Memory B cell (primary cell): ENCODE measurements at regions not wholly inside any gene's neighbourhood (a gene's known extent, or its start where the extent isn't known, plus 50 kb on each side); places are given as distances from the start of the nearest gene placed in this dataset.

Experiments used
- ATAC-seq: fragments of 150-1000 bp; cut with Tn5 transposase; 2 replicates; pipeline ENCODE4 v1.10.0; 2021; ENCODE audit warnings: low read depth, mild to moderate bottlenecking, moderate library complexity
- DNase-seq, 2 donors: peaks; one replicate each; pipeline ENCODE4 v3.0.0; 2022; ENCODE audit warnings: low spot score in 2 of 2
- H3K27ac Mint-ChIP-seq: one replicate; pipeline ENCODE4 v1.8.0; 2022; ENCODE audit warnings: mild to moderate bottlenecking, moderate library complexity, mixed read lengths
- H3K27me3 Mint-ChIP-seq: one replicate; pipeline ENCODE4 v1.8.0; 2022; ENCODE audit warnings: mixed read lengths
- H3K36me3 Mint-ChIP-seq: one replicate; pipeline ENCODE4 v1.8.0; 2022; ENCODE audit warnings: mild to moderate bottlenecking, mixed read lengths
- H3K4me1 Mint-ChIP-seq: one replicate; pipeline ENCODE4 v1.8.0; 2022; ENCODE audit warnings: mixed read lengths
- H3K4me3 Mint-ChIP-seq: one replicate; pipeline ENCODE4 v1.8.0; 2022; ENCODE audit warnings: mild to moderate bottlenecking, moderate library complexity, mixed read lengths
- H3K9me3 Mint-ChIP-seq: one replicate; pipeline ENCODE4 v1.8.0; 2022; ENCODE audit warnings: mixed read lengths

GRCh38 chr9:82404196-82404870 lies 415.8 kb downstream of the SPATA31D1 start:
- Mint-ChIP-seq H3K27ac (no peak overlapping the region), H3K36me3 (no peaks in the 10 kb centered on the region), H3K9me3 (peaks cover 1% of the 10 kb centered on the region), H3K27me3 (no peaks in the 10 kb centered on the region), H3K4me1 (no peaks in the 10 kb centered on the region), H3K4me3 (no peak overlapping the region)
- no peak for DNase-seq
- no peak for ATAC-seq

- Mint-ChIP-seq H3K27me3 (no peaks in the 10 kb centered on the region), H3K4me3 (no peak overlapping the region), H3K36me3 (no peaks in the 10 kb centered on the region), H3K4me1 (no peaks in the 10 kb centered on the region), H3K27ac (no peak overlapping the region), H3K9me3 (peaks cover 1% of the 10 kb centered on the region)
- ATAC-seq (no peak), DNase-seq (no peak)
These were observed 416.3 kb downstream of the SPATA31D1 start for GRCh38 chr9:82404881-82405280.

DNA sequence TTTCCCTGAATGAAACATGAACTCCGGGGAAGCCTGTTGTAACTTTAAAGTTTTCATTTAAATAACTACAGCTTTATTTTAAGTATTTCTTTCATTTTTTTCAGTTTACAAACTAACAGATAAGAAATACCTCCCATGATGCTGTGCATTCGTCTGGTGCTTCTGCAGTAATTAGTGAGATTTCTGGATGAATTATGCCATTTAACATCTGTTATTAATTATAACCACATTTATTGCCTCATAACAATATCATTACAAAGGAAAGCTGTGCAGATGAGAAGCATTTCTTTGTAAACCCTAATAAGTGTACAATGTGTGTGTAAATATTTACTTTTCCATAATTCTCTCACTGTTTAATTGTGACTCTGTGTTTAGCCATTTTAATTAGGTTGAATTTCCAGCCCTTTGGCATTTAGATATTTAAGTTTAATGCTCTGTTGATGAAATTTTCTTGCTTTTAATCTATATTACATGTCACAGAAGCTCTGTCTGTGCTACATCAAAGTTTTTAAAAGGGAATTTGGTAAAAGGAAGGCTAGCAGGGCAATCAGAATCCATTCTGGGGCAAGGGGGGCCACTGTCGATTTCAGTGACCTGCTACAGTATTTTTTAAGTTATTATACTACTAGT lies 418.0 kb downstream of the SPATA31D1 start:
- DNase-seq (no peak), ATAC-seq (no peak)
- no peaks in the 10 kb centered on the region for H3K36me3 Mint-ChIP-seq
- H3K27me3 Mint-ChIP-seq = no peaks in the 10 kb centered on the region
- H3K4me3 Mint-ChIP-seq = no peak overlapping the region
- H3K9me3 Mint-ChIP-seq = peaks cover 1% of the 10 kb centered on the region
- no peaks in the 10 kb centered on the region for H3K4me1 Mint-ChIP-seq
- no peak overlapping the region for H3K27ac Mint-ChIP-seq

- ATAC-seq (no peak), DNase-seq (no peak)
- Mint-ChIP-seq H3K36me3 (no peaks in the 10 kb centered on the region), H3K27me3 (no peaks in the 10 kb centered on the region), H3K4me3 (no peak overlapping the region), H3K4me1 (no peaks in the 10 kb centered on the region), H3K9me3 (peaks cover 1% of the 10 kb centered on the region), H3K27ac (no peak overlapping the region)
These were observed 421.7 kb downstream of the SPATA31D1 start for GRCh38 chr9:82410306-82410705.

- DNase-seq (no peak), ATAC-seq (no peak)
- H3K4me3 Mint-ChIP-seq = no peak overlapping the region
- H3K36me3 Mint-ChIP-seq = no peaks in the 10 kb centered on the region
- peaks cover 1% of the 10 kb centered on the region for H3K9me3 Mint-ChIP-seq
- no peaks in the 10 kb centered on the region for H3K27me3 Mint-ChIP-seq
- H3K27ac Mint-ChIP-seq = no peak overlapping the region
- H3K4me1 Mint-ChIP-seq = no peaks in the 10 kb centered on the region
These were observed 422.3 kb downstream of the SPATA31D1 start for GRCh38 chr9:82410866-82411265.

DNA sequence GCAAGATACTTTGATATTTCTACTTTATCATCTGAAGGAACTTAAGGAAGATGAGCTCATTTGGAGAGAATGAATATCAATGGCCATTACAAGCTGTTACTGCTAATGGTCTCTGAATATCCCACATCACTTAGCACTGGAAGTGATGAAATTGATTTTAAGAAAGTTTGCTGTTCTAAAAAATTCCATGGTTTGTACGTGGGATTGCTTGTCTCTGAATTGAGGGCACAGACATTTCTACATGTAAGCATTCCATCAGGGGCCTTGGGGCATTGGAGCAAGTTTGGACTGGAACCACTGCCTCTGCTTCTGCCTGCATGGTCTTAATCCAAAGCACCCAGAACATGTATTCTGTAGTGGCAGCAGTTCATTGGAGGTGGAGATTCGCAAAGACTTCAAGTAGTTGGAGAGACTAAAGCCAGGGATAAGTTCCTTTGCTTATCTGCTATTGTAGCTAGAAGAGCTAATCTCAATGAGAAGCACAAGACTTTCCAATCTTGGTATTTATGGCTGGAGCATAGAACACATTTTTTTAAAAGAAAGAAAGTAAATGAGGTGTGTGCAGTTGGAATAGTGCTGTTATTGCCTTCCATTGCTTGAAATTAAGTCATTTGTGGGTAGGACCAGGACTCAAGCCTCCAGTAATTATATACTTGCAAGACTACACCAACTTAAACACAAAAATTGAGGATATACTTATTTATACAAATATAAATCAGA lies 424.2 kb downstream of the SPATA31D1 start:
- Mint-ChIP-seq H3K36me3 (no peaks in the 10 kb centered on the region), H3K9me3 (no peaks in the 10 kb centered on the region), H3K27ac (no peak overlapping the region), H3K4me3 (no peak overlapping the region), H3K27me3 (no peaks in the 10 kb centered on the region), H3K4me1 (no peaks in the 10 kb centered on the region)
- ATAC-seq (no peak), DNase-seq (no peak)

DNA sequence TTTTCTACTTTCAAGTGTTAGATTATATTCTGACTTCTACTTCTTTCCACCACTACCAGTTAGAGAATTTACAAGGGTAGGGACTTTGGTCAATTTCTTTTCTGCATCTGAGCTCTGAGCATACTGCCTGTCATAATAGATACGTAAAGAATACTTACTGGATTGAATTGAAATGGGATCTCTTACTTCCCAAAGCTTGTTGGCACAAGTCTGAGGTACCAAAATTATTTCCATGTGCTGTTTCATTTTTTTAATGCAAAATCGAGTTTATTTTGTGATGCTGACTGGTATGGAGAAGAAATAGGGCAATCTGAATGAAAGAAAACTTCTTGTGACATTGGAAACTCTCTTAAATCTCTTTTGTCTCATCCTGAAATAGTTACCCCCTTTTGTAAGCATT lies 428.9 kb downstream of the SPATA31D1 start:
- Mint-ChIP-seq H3K9me3 (peaks cover 1% of the 10 kb centered on the region), H3K4me1 (no peaks in the 10 kb centered on the region), H3K27ac (no peak overlapping the region), H3K4me3 (no peak overlapping the region), H3K36me3 (no peaks in the 10 kb centered on the region), H3K27me3 (peaks cover 1% of the 10 kb centered on the region)
- DNase-seq (no peak), ATAC-seq (no peak)

DNA sequence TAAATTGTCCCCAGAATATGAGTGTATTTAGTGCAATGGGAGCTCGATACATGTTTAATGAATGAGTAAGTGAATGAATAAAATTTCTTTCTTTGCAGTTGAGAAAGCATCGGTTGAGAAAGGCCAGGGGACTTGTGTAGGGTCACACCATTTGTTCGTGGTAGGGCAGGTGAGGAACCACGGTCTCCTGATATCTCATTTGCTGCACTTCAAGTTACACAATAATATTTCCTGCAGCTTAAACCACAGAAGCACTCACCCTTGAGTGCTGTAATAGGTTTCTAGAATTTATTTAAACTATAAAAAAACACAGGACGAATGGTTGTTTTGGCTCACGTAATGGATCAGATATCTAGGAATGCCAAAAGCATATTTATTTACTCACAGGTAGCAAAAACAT lies 429.8 kb downstream of the SPATA31D1 start:
- peaks cover 1% of the 10 kb centered on the region for H3K27me3 Mint-ChIP-seq
- H3K4me3 Mint-ChIP-seq = no peak overlapping the region
- H3K27ac Mint-ChIP-seq = no peak overlapping the region
- ATAC-seq = no peak
- peaks cover 1% of the 10 kb centered on the region for H3K9me3 Mint-ChIP-seq
- DNase-seq = no peak
- no peaks in the 10 kb centered on the region for H3K4me1 Mint-ChIP-seq
- H3K36me3 Mint-ChIP-seq = no peaks in the 10 kb centered on the region

DNA sequence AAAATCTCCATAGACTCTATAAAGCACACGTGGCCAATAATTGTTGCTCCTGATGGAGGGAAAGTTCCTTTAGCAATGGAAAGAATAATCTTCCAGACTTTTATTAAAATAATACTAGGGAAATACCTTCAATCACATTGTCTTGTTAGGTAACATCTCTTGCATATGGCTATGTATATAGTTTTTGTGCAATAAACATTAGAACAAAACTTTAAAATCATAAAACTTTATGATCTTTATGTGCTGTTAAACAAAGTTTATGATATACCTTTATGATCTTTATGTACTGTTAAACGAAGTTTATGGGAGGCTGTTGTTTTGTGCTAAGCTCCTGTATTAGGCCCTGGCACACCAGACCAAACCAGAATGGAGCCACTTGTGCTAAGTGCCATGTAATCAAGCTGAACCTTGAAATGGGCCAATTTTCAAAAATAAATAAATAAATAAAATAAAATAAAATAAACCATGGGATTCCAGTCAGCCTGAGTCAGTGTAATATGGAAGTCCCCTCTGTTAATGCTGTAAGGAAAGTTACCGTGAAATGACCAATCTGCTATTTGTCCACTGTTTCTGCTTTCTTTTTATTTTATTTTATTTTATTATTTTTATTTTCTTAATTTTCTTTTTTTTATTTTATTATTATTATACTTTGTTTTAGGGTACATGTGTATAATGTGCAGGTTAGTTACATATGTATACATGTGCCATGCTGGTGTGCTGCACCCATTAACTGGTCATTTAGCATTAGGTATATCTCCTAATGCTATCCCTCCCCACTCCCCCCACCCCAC lies 431.3 kb downstream of the SPATA31D1 start:
- Mint-ChIP-seq H3K9me3 (peaks cover 1% of the 10 kb centered on the region), H3K27ac (no peak overlapping the region), H3K4me1 (no peaks in the 10 kb centered on the region), H3K27me3 (peaks cover 1% of the 10 kb centered on the region), H3K36me3 (no peaks in the 10 kb centered on the region), H3K4me3 (no peak overlapping the region)
- ATAC-seq = no peak
- no peak for DNase-seq

GRCh38 chr9:82421498-82421897 lies 432.9 kb downstream of the SPATA31D1 start:
- H3K27me3 Mint-ChIP-seq = peaks cover 1% of the 10 kb centered on the region
- ATAC-seq (no peak), DNase-seq (no peak)
- no peak overlapping the region for H3K27ac Mint-ChIP-seq
- no peak overlapping the region for H3K4me3 Mint-ChIP-seq
- no peaks in the 10 kb centered on the region for H3K36me3 Mint-ChIP-seq
- no peaks in the 10 kb centered on the region for H3K4me1 Mint-ChIP-seq
- H3K9me3 Mint-ChIP-seq = peaks cover 1% of the 10 kb centered on the region

DNA sequence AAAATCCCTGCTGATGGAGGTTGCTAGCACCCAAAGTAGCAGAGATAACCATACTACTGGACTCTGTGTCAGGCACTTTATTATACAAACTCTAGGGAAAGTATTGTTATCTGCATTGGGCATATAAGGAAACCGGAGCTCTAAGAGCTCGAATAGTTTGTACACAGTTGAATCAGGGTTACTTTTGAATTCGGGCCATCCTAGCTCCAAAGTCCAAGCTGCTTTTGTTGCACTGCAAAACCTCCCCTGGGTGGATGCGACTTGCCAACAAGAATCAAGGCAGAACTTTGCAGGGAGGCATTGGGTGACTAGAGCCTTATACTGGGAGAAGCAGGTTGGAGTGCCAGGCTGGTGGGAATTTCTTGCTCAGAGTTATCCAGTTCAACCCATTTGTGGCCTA lies 435.1 kb downstream of the SPATA31D1 start:
- Mint-ChIP-seq H3K9me3 (peaks cover 3% of the 10 kb centered on the region), H3K4me3 (no peak overlapping the region)

GRCh38 chr9:82424599-82425120 lies 436.1 kb downstream of the SPATA31D1 start:
- no peak overlapping the region for H3K27ac Mint-ChIP-seq
- peaks cover 3% of the 10 kb centered on the region for H3K9me3 Mint-ChIP-seq
- DNase-seq (no peak), ATAC-seq (no peak)
- H3K4me3 Mint-ChIP-seq = no peak overlapping the region
- H3K36me3 Mint-ChIP-seq = no peaks in the 10 kb centered on the region
- peaks cover 1% of the 10 kb centered on the region for H3K27me3 Mint-ChIP-seq
- H3K4me1 Mint-ChIP-seq = no peaks in the 10 kb centered on the region

More for the DNA sequence above, 435.1 kb downstream of the SPATA31D1 start:
- H3K27ac Mint-ChIP-seq = no peak overlapping the region
- H3K36me3 Mint-ChIP-seq = no peaks in the 10 kb centered on the region
- peaks cover 1% of the 10 kb centered on the region for H3K27me3 Mint-ChIP-seq
- DNase-seq = no peak
- H3K4me1 Mint-ChIP-seq = no peaks in the 10 kb centered on the region
- no peak for ATAC-seq

DNA sequence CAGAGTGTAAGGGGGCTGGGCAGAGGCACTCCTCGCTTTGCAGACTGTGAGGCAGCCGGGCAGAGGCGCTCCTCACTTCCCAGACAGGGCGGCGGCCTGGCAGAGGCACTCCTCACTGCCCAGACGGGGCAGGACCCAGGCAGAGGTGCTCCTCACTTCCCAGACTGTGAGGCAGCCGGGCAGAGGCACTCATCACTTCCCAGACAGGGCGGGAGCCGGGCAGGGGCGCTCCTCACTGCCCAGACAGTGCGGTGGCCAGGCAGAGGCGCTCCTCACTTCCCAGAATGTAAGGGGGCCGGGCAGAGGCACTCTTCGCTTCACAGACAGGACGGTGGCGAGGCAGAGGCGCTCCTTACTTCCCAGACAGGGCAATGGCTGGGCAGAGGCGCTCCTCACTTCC lies 442.5 kb downstream of the SPATA31D1 start:
- Mint-ChIP-seq H3K27ac (no peak overlapping the region), H3K4me3 (no peak overlapping the region), H3K27me3 (no peaks in the 10 kb centered on the region), H3K4me1 (no peaks in the 10 kb centered on the region), H3K9me3 (peaks cover 3% of the 10 kb centered on the region), H3K36me3 (no peaks in the 10 kb centered on the region)
- ATAC-seq = no peak
- DNase-seq = no peak
